ENCODE measurements at regions not wholly inside any gene's neighbourhood (a gene's known extent, or its start where the extent isn't known, plus 50 kb on each side); places are given as distances from the start of the nearest gene placed in this dataset.

- POLR2A ChIA-PET, result no interaction called here
- CTCF ChIA-PET, result no interaction called here
These were observed 170.8 kb upstream of the ADAMTS16 start for GRCh38 chr5:4969351-4969750.

GRCh38 chr5:4970171-4970570 is 170.0 kb upstream of the ADAMTS16 start:
- ChIA-PET CTCF (no interaction called here), POLR2A (no interaction called here)
- TF ChIP-seq SUZ12 (IDR thresholded peaks at IDR 0.05), result no peak
- no peak for TF ChIP-seq BHLHE40 (IDR thresholded peaks at IDR 0.05; ENCODE audit: borderline replicate concordance)
- TF ChIP-seq L3MBTL2 (conservative IDR thresholded peaks at IDR 0.05), result no peak
- no peak for DNase-seq (ENCODE audit: extremely low spot score)

More at GRCh38 chr5:4969351-4969750, 170.8 kb upstream of the ADAMTS16 start:
- DNase-seq (ENCODE audit: extremely low spot score), result no peak
- TF ChIP-seq SP1 (IDR thresholded peaks at IDR 0.05), result no peak
- TF ChIP-seq NFRKB (IDR thresholded peaks at IDR 0.05), result no peak
- no peak for TF ChIP-seq SUZ12 (IDR thresholded peaks at IDR 0.05)
- no peak for TF ChIP-seq TARDBP (IDR thresholded peaks at IDR 0.05)
- TF ChIP-seq PKNOX1 (IDR thresholded peaks at IDR 0.05), result no peak
- no peak for TF ChIP-seq CTBP1 (IDR thresholded peaks at IDR 0.05; ENCODE audit: borderline replicate concordance)
- no peak for TF ChIP-seq FOXA1 (IDR thresholded peaks at IDR 0.05)
- no peak for TF ChIP-seq ZNF384 (IDR thresholded peaks at IDR 0.05)
- TF ChIP-seq LEF1 (IDR thresholded peaks at IDR 0.05; ENCODE audit: borderline replicate concordance), result no peak
- TF ChIP-seq L3MBTL2 (conservative IDR thresholded peaks at IDR 0.05), result no peak
- no peak for TF ChIP-seq ELF4 (IDR thresholded peaks at IDR 0.05)
- no peak for TF ChIP-seq BHLHE40 (IDR thresholded peaks at IDR 0.05; ENCODE audit: borderline replicate concordance)
- no peak for TF ChIP-seq FOXM1 (IDR thresholded peaks at IDR 0.05; ENCODE audit: borderline replicate concordance)
- no peak for TF ChIP-seq ARNT (IDR thresholded peaks at IDR 0.05)
- TF ChIP-seq HDGF (IDR thresholded peaks at IDR 0.05; ENCODE audit: borderline replicate concordance), result no peak
- TF ChIP-seq FOXK2 (IDR thresholded peaks at IDR 0.05), result no peak

GRCh38 chr5:4976902-4977301 is 163.2 kb upstream of the ADAMTS16 start:
- no peak for TF ChIP-seq HDGF (IDR thresholded peaks at IDR 0.05; ENCODE audit: borderline replicate concordance)
- TF ChIP-seq BHLHE40 (IDR thresholded peaks at IDR 0.05; ENCODE audit: borderline replicate concordance), result no peak
- no peak for TF ChIP-seq SUZ12 (IDR thresholded peaks at IDR 0.05)
- no peak for TF ChIP-seq FOXK2 (IDR thresholded peaks at IDR 0.05)
- TF ChIP-seq ZNF384 (IDR thresholded peaks at IDR 0.05), result no peak
- TF ChIP-seq FOXM1 (IDR thresholded peaks at IDR 0.05; ENCODE audit: borderline replicate concordance), result no peak
- no peak for TF ChIP-seq NFRKB (IDR thresholded peaks at IDR 0.05)
- no peak for TF ChIP-seq SP1 (IDR thresholded peaks at IDR 0.05)
- TF ChIP-seq L3MBTL2 (conservative IDR thresholded peaks at IDR 0.05), result no peak
- TF ChIP-seq TARDBP (IDR thresholded peaks at IDR 0.05), result no peak
- no peak for TF ChIP-seq ARNT (IDR thresholded peaks at IDR 0.05)
- TF ChIP-seq ELF4 (IDR thresholded peaks at IDR 0.05), result no peak
- TF ChIP-seq CTBP1 (IDR thresholded peaks at IDR 0.05; ENCODE audit: borderline replicate concordance), result no peak
- no peak for TF ChIP-seq LEF1 (IDR thresholded peaks at IDR 0.05; ENCODE audit: borderline replicate concordance)
- TF ChIP-seq PKNOX1 (IDR thresholded peaks at IDR 0.05), result no peak
- TF ChIP-seq FOXA1 (IDR thresholded peaks at IDR 0.05), result no peak
- ChIA-PET CTCF (no interaction called here), POLR2A (no interaction called here)
- DNase-seq (ENCODE audit: extremely low spot score), result no peak

- POLR2A ChIA-PET, result no interaction called here
- CTCF ChIA-PET, result interaction anchor here (0.6 kb wide), 1 partner anchor 202 kb away, joined by 3 read pairs; no protein-coding TSS in a partner anchor
- no peak for TF ChIP-seq L3MBTL2 (conservative IDR thresholded peaks at IDR 0.05)
- no peak for TF ChIP-seq BHLHE40 (IDR thresholded peaks at IDR 0.05; ENCODE audit: borderline replicate concordance)
- TF ChIP-seq NFRKB (IDR thresholded peaks at IDR 0.05), result no peak
- DNase-seq (ENCODE audit: extremely low spot score), result no peak
These were observed 162.6 kb upstream of the ADAMTS16 start for GRCh38 chr5:4977416-4978110.

- CTCF ChIA-PET, result no interaction called here
- POLR2A ChIA-PET, result no interaction called here
- no peak for DNase-seq (ENCODE audit: extremely low spot score)
- TF ChIP-seq FOXA1 (IDR thresholded peaks at IDR 0.05), result no peak
- TF ChIP-seq SUZ12 (IDR thresholded peaks at IDR 0.05), result no peak
- TF ChIP-seq SP1 (IDR thresholded peaks at IDR 0.05), result no peak
- no peak for TF ChIP-seq HDGF (IDR thresholded peaks at IDR 0.05; ENCODE audit: borderline replicate concordance)
- TF ChIP-seq ELF4 (IDR thresholded peaks at IDR 0.05), result no peak
- no peak for TF ChIP-seq PKNOX1 (IDR thresholded peaks at IDR 0.05)
- TF ChIP-seq ARNT (IDR thresholded peaks at IDR 0.05), result no peak
- no peak for TF ChIP-seq TARDBP (IDR thresholded peaks at IDR 0.05)
- TF ChIP-seq FOXM1 (IDR thresholded peaks at IDR 0.05; ENCODE audit: borderline replicate concordance), result no peak
- TF ChIP-seq BHLHE40 (IDR thresholded peaks at IDR 0.05; ENCODE audit: borderline replicate concordance), result no peak
- TF ChIP-seq NFRKB (IDR thresholded peaks at IDR 0.05), result no peak
- no peak for TF ChIP-seq L3MBTL2 (conservative IDR thresholded peaks at IDR 0.05)
- TF ChIP-seq CTBP1 (IDR thresholded peaks at IDR 0.05; ENCODE audit: borderline replicate concordance), result no peak
- no peak for TF ChIP-seq ZNF384 (IDR thresholded peaks at IDR 0.05)
- no peak for TF ChIP-seq FOXK2 (IDR thresholded peaks at IDR 0.05)
- no peak for TF ChIP-seq LEF1 (IDR thresholded peaks at IDR 0.05; ENCODE audit: borderline replicate concordance)
These were observed 159.9 kb upstream of the ADAMTS16 start for GRCh38 chr5:4980201-4980600.

- TF ChIP-seq PKNOX1 (IDR thresholded peaks at IDR 0.05) (no peak), BHLHE40 (IDR thresholded peaks at IDR 0.05; ENCODE audit: borderline replicate concordance) (no peak), L3MBTL2 (conservative IDR thresholded peaks at IDR 0.05) (no peak), CTBP1 (IDR thresholded peaks at IDR 0.05; ENCODE audit: borderline replicate concordance) (no peak), ELF4 (IDR thresholded peaks at IDR 0.05) (no peak), ARNT (IDR thresholded peaks at IDR 0.05) (no peak), FOXM1 (IDR thresholded peaks at IDR 0.05; ENCODE audit: borderline replicate concordance) (no peak)
- DNase-seq (ENCODE audit: extremely low spot score), result no peak
- CTCF ChIA-PET, result no interaction called here
- POLR2A ChIA-PET, result no interaction called here
These were observed 158.5 kb upstream of the ADAMTS16 start for GRCh38 chr5:4981608-4982007.

Measured in HEK293T (cell line).